CD4-positive, alpha-beta T cell (primary cell): ENCODE measurements at regions not wholly inside any gene's neighbourhood (a gene's known extent, or its start where the extent isn't known, plus 50 kb on each side); places are given as distances from the start of the nearest gene placed in this dataset.

Experiments
- ATAC-seq: fragments of 200-7000 bp; cut with Tn5 transposase; one replicate; pipeline ENCODE4 v1.10.0; 2022; ENCODE audit warnings: mild to moderate bottlenecking; ENCODE audit not compliant: poor library complexity
- CTCF ChIA-PET: fragments of 350-600 bp; sonication (Branson Sonifier 250); formaldehyde crosslinking; loops from one replicate; lab custom pipeline; 2021; ENCODE audit warnings: antibody characterized with exemption, inconsistent platforms; lab: Charles Lee
- POLR2A ChIA-PET: fragments of 350-600 bp; sonication (Branson Sonifier 250); formaldehyde crosslinking; loops from one replicate; lab custom pipeline; 2021; ENCODE audit warnings: antibody characterized with exemption, inconsistent platforms; lab: Charles Lee
- DNase-seq, 14 experiments: peaks; one replicate each; pipeline ENCODE4 v3.0.0-alpha.2; 2013 to 2020; ENCODE audit warnings: mixed read lengths in 2 of 14
- H3K27ac ChIP-seq, 2 donors: one replicate each; pipeline versions ENCODE4 v1.5.1 to v1.7.0; 2013; ENCODE audit warnings: low read length in 2 of 2, low read depth in 1 of 2, mild to moderate bottlenecking in 1 of 2
- H3K27me3 ChIP-seq, 2 experiments: 1 replicate in 1 of 2; 2 replicates in 1 of 2; pipeline versions ENCODE4 v1.6.1 to v1.7.0; 2013; ENCODE audit warnings: low read length in 2 of 2, control low read depth in 1 of 2, mild to moderate bottlenecking in 1 of 2, moderate library complexity in 1 of 2; ENCODE audit not compliant: insufficient read depth in 2 of 2, control insufficient read depth in 1 of 2
- H3K36me3 ChIP-seq: one replicate; pipeline ENCODE4 v1.6.1; 2013; ENCODE audit warnings: low read length, control low read depth; ENCODE audit not compliant: insufficient read depth
- H3K4me1 ChIP-seq: one replicate; pipeline ENCODE4 v1.6.1; 2013; ENCODE audit warnings: low read length, control low read depth; ENCODE audit not compliant: insufficient read depth
- H3K4me3 ChIP-seq: one replicate; pipeline ENCODE4 v1.5.1; 2013; ENCODE audit warnings: mild to moderate bottlenecking, low read length, moderate library complexity
- H3K9me3 ChIP-seq, 2 experiments: 1 replicate in 1 of 2; 2 replicates in 1 of 2; pipeline versions ENCODE4 v1.6.1 to v1.7.0; 2013; ENCODE audit warnings: low read length in 2 of 2, mild to moderate bottlenecking in 2 of 2, control low read depth in 1 of 2, moderate library complexity in 1 of 2; ENCODE audit not compliant: control insufficient read depth in 1 of 2, insufficient read depth in 1 of 2
- H3K27ac Mint-ChIP-seq: one replicate; pipeline ENCODE4 v1.8.0; 2020; ENCODE audit warnings: mixed read lengths
- H3K27me3 Mint-ChIP-seq: one replicate; pipeline ENCODE4 v1.8.0; 2021; ENCODE audit warnings: mixed read lengths
- H3K36me3 Mint-ChIP-seq: one replicate; pipeline ENCODE4 v1.8.0; 2021; ENCODE audit warnings: low read depth, mixed read lengths
- H3K4me1 Mint-ChIP-seq: one replicate; pipeline ENCODE4 v1.8.0; 2021; ENCODE audit warnings: low read depth, mixed read lengths
- H3K4me3 Mint-ChIP-seq: one replicate; pipeline ENCODE4 v1.8.0; 2020; ENCODE audit warnings: mild to moderate bottlenecking, mixed read lengths
- H3K9me3 Mint-ChIP-seq: one replicate; pipeline ENCODE4 v1.8.0; 2020; ENCODE audit warnings: mixed read lengths
- intact Hi-C, 2 experiments: fragments of 100-400 bp; cut with DNase I in 1 of 2; cut with micrococcal nuclease in 1 of 2; formaldehyde crosslinking; loops; one replicate each; pipeline versions ENCODE4 v1.15.1 to v1.9.0; 2023 to 2025; cut with DNase I, micrococcal nuclease
- TF ChIP-seq, protein P1 (sequence below): fragments of 200-600 bp; IDR thresholded peaks from one replicate; pipeline ENCODE4 v1.8.0; 2022; ENCODE audit warnings: antibody characterized with exemption, mild to moderate bottlenecking

DNA sequence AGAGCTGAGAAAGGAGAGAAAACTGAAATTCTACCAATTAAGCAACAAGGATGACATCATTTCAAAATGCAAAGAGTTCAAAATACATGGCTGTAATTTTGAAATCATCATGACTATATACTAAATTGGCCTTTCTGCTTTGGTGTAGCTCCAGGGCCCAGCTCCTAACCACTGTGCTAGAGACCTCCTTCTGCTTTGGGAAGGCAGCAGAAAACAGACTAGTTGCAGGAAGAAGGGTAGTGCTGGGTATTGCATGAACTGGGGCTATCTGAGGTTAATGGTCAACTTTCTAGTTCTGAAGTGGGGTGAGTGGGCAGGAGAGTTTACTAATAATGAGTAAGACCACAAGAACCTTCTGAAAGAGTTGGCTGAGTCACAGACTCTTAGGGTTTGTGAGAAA lies 66.2 kb downstream of the PTGER2 start:
- H3K9me3 Mint-ChIP-seq = peaks cover 5% of the 10 kb centered on the region
- Histone ChIP-seq H3K4me1 (peaks cover 10% of the 10 kb centered on the region), H3K4me3 (no peak overlapping the region), H3K36me3 (no peaks in the 10 kb centered on the region), H3K9me3 (peaks cover 0 to 4% of the 10 kb centered on the region in 2 experiments), H3K27ac (no peak overlapping the region), H3K27me3 (no peaks in the 10 kb centered on the region)
- CTCF ChIA-PET = interaction anchor here (1.4 kb wide), 1 partner anchor 21 kb away, joined by 4 read pairs; no protein-coding TSS in a partner anchor
- ATAC-seq = no peak
- H3K36me3 Mint-ChIP-seq = peaks cover 4% of the 10 kb centered on the region
- H3K27ac Mint-ChIP-seq = no peak overlapping the region
- H3K4me3 Mint-ChIP-seq = no peak overlapping the region
- H3K4me1 Mint-ChIP-seq = no peaks in the 10 kb centered on the region
- H3K27me3 Mint-ChIP-seq = no peaks in the 10 kb centered on the region
- no peak for DNase-seq
- POLR2A ChIA-PET = no interaction called here
- intact Hi-C loops = no loop called here
- TF ChIP-seq, protein P1, sequence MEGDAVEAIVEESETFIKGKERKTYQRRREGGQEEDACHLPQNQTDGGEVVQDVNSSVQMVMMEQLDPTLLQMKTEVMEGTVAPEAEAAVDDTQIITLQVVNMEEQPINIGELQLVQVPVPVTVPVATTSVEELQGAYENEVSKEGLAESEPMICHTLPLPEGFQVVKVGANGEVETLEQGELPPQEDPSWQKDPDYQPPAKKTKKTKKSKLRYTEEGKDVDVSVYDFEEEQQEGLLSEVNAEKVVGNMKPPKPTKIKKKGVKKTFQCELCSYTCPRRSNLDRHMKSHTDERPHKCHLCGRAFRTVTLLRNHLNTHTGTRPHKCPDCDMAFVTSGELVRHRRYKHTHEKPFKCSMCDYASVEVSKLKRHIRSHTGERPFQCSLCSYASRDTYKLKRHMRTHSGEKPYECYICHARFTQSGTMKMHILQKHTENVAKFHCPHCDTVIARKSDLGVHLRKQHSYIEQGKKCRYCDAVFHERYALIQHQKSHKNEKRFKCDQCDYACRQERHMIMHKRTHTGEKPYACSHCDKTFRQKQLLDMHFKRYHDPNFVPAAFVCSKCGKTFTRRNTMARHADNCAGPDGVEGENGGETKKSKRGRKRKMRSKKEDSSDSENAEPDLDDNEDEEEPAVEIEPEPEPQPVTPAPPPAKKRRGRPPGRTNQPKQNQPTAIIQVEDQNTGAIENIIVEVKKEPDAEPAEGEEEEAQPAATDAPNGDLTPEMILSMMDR = no peak
